Caco-2 (cell line): ENCODE measurements at regions not wholly inside any gene's neighbourhood (a gene's known extent, or its start where the extent isn't known, plus 50 kb on each side); places are given as distances from the start of the nearest gene placed in this dataset.

Experiments
- BruUV-seq: library from RNA; stranded (reverse); fragments of 400-500 nt; replicated peaks from 2 replicates; lab custom pipeline; 2021; lab: Mats Ljungman, UMichigan
- CTCF ChIA-PET: fragments of 300-600 bp; sonication (Branson Sonifier 250); formaldehyde crosslinking; loops from one replicate; lab custom pipeline; 2022; ENCODE audit warnings: antibody characterized with exemption; lab: Charles Lee
- POLR2A ChIA-PET: fragments of 300-600 bp; sonication (Branson Sonifier 250); formaldehyde crosslinking; loops from one replicate; lab custom pipeline; 2022; ENCODE audit warnings: antibody characterized with exemption; lab: Charles Lee
- DNase-seq, 2 experiments: peaks; one replicate each; pipeline versions ENCODE4 v3.0.0 to v3.0.0-alpha.2; 2020 to 2022
- H3K27me3 ChIP-seq: replicated peaks from 2 replicates; pipeline ENCODE4 v1.6.0; 2011; ENCODE audit warnings: low read length; ENCODE audit not compliant: control insufficient read depth, insufficient read depth
- H3K36me3 ChIP-seq: 2 replicates; pipeline ENCODE4 v1.5.1; 2011; ENCODE audit warnings: low read length; ENCODE audit not compliant: control insufficient read depth, insufficient read depth
- H3K4me1 ChIP-seq: fragments of 250-450 bp; sonication (Bioruptor Pico); 2 replicates; pipeline ENCODE4 v1.5.1; 2020; ENCODE audit warnings: mild to moderate bottlenecking
- H3K4me3 ChIP-seq: 2 replicates; pipeline ENCODE4 v1.5.1; 2011; ENCODE audit warnings: low read depth, mild to moderate bottlenecking, control low read depth, low read length
- H3K9me3 ChIP-seq: fragments of 250-450 bp; sonication (Bioruptor Pico); 2 replicates; pipeline ENCODE4 v1.5.1; 2020; ENCODE audit warnings: mild to moderate bottlenecking, moderate library complexity
- H3K27ac Mint-ChIP-seq: one replicate; pipeline ENCODE4 v1.8.0; 2022; ENCODE audit warnings: mixed read lengths; ENCODE audit not compliant: unreplicated experiment
- H3K27me3 Mint-ChIP-seq: one replicate; pipeline ENCODE4 v1.8.0; 2022; ENCODE audit warnings: mixed read lengths; ENCODE audit not compliant: insufficient read depth, unreplicated experiment
- H3K36me3 Mint-ChIP-seq: one replicate; pipeline ENCODE4 v1.8.0; 2022; ENCODE audit warnings: mild to moderate bottlenecking, mixed read lengths; ENCODE audit not compliant: insufficient read depth, unreplicated experiment
- H3K4me1 Mint-ChIP-seq: one replicate; pipeline ENCODE4 v1.8.0; 2022; ENCODE audit warnings: low read depth, mixed read lengths; ENCODE audit not compliant: unreplicated experiment
- H3K4me3 Mint-ChIP-seq: one replicate; pipeline ENCODE4 v1.8.0; 2022; ENCODE audit warnings: mild to moderate bottlenecking, moderate library complexity, mixed read lengths; ENCODE audit not compliant: unreplicated experiment
- H3K9me3 Mint-ChIP-seq: one replicate; pipeline ENCODE4 v1.8.0; 2022; ENCODE audit warnings: mixed read lengths; ENCODE audit not compliant: unreplicated experiment
- CTCF ChIP-seq, 2 experiments: fragments of 200-600 bp in 1 of 2; IDR thresholded peaks; 1 replicate in 1 of 2; 2 replicates in 1 of 2; pipeline versions ENCODE4 v1.5.1 to v1.8.0; 2011 to 2022; ENCODE audit warnings: antibody characterized with exemption in 1 of 2, control low read depth in 1 of 2, inconsistent platforms in 1 of 2, low read depth in 1 of 2, low read length in 1 of 2, mild to moderate bottlenecking in 1 of 2, moderate library complexity in 1 of 2; ENCODE audit not compliant: insufficient read depth in 1 of 2, severe bottlenecking in 1 of 2, unreplicated experiment in 1 of 2
- intact Hi-C: fragments of 100-400 bp; cut with micrococcal nuclease; formaldehyde crosslinking; loops from one replicate; pipeline ENCODE4 v1.10.0; 2022; ENCODE audit not compliant: unreplicated experiment

DNA sequence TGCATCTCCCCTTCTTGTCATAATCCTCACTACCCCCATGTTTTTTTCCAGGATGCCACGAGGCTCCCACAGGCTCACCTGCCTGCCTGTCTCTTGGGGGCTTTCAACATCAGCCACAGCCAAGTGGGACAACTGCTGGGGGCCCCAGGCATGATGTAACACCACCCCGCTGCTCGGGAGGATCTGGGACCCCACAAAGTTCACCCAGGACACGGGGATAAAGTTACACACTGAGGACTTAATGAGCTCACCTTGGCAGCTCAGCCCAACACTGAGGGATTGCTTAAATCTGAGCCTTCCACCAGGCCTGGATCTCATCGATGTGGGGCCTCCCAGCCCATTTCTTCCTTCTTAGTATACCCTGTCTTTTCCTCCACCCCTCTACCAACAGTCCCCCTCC, 56.4 kb upstream of the NNAT start:
- DNase-seq, result peak in 1 of 2 experiments; percentile 30
- no peak overlapping the region for H3K27ac Mint-ChIP-seq
- no peaks in the 10 kb centered on the region for H3K4me1 Mint-ChIP-seq
- Histone ChIP-seq H3K4me3 (no peak overlapping the region), H3K9me3 (no peaks in the 10 kb centered on the region), H3K27me3 (no peaks in the 10 kb centered on the region), H3K36me3 (no peaks in the 10 kb centered on the region), H3K4me1 (no peaks in the 10 kb centered on the region)
- POLR2A ChIA-PET, result no interaction called here
- H3K36me3 Mint-ChIP-seq, result no peaks in the 10 kb centered on the region
- peaks cover 32% of the 10 kb centered on the region for H3K27me3 Mint-ChIP-seq
- intact Hi-C loops, result no loop called here
- no peaks in the 10 kb centered on the region for H3K9me3 Mint-ChIP-seq
- CTCF ChIA-PET, result no interaction called here
- H3K4me3 Mint-ChIP-seq, result no peak overlapping the region
- no peak for TF ChIP-seq CTCF (IDR thresholded peaks at IDR 0.05; ENCODE audit: insufficient read depth in 1 of 2, low read depth in 1 of 2, low read length in 1 of 2, severe bottlenecking in 1 of 2, unreplicated experiment in 1 of 2)
- no TSS peak for BruUV-seq
